Fibroblast of lung (primary cell): ENCODE measurements at regions not wholly inside any gene's neighbourhood (a gene's known extent, or its start where the extent isn't known, plus 50 kb on each side); places are given as distances from the start of the nearest gene placed in this dataset.

ENCODE experiments used
- DNase-seq, 2 donors: peaks; one replicate each; pipeline versions ENCODE4 v3.0.0 to v3.0.0-alpha.2; 2010; ENCODE audit warnings: low read depth in 2 of 2
- H2AFZ ChIP-seq: 2 replicates; pipeline ENCODE4 v1.5.1; 2012; ENCODE audit warnings: low read length, control low read depth, inconsistent platforms
- H3K27ac ChIP-seq: 2 replicates; pipeline ENCODE4 v1.5.1; 2011; ENCODE audit warnings: low read length, control low read depth; ENCODE audit not compliant: insufficient read depth
- H3K27me3 ChIP-seq: 2 replicates; pipeline ENCODE4 v1.5.1; 2011; ENCODE audit warnings: mild to moderate bottlenecking, low read length; ENCODE audit not compliant: control insufficient read depth, insufficient read depth
- H3K36me3 ChIP-seq: 2 replicates; pipeline ENCODE4 v1.5.1; 2011; ENCODE audit warnings: low read length; ENCODE audit not compliant: control insufficient read depth, insufficient read depth
- H3K4me1 ChIP-seq: 2 replicates; pipeline ENCODE4 v1.5.1; 2011; ENCODE audit warnings: low read length; ENCODE audit not compliant: control insufficient read depth, insufficient read depth; ENCODE audit errors: extremely low read depth
- H3K4me2 ChIP-seq: 2 replicates; pipeline ENCODE4 v1.5.1; 2011; ENCODE audit warnings: low read length, control low read depth; ENCODE audit not compliant: insufficient read depth; ENCODE audit errors: extremely low read depth
- H3K4me3 ChIP-seq, 4 experiments: fragments of 200-600 bp in 1 of 4; sonication (generic) in 1 of 4; replicated peaks in 1 of 4; 2 replicates each; pipeline ENCODE4 v1.5.1; 2011 to 2016; ENCODE audit warnings: low read length in 4 of 4, low read depth in 3 of 4, mild to moderate bottlenecking in 3 of 4, control low read depth in 2 of 4, inconsistent platforms in 1 of 4, mixed read lengths in 1 of 4; ENCODE audit not compliant: insufficient read depth in 1 of 4; ENCODE audit errors: control extremely low read depth in 1 of 4
- H3K79me2 ChIP-seq: 2 replicates; pipeline ENCODE4 v1.5.1; 2012; ENCODE audit warnings: mild to moderate bottlenecking, low read length, inconsistent platforms; ENCODE audit not compliant: control insufficient read depth, insufficient read depth
- H3K9ac ChIP-seq: 2 replicates; pipeline ENCODE4 v1.5.1; 2011; ENCODE audit warnings: mild to moderate bottlenecking, low read length, control low read depth; ENCODE audit not compliant: insufficient read depth
- H3K9me3 ChIP-seq: 2 replicates; pipeline ENCODE4 v1.5.1; 2012; ENCODE audit warnings: low read depth, low read length; ENCODE audit not compliant: control insufficient read depth, insufficient read depth
- H4K20me1 ChIP-seq: 2 replicates; pipeline ENCODE4 v1.5.1; 2011; ENCODE audit warnings: low read length; ENCODE audit not compliant: control insufficient read depth, insufficient read depth; ENCODE audit errors: extremely low read depth
- EZH2 ChIP-seq: IDR thresholded peaks from 2 replicates; pipeline ENCODE4 v1.5.1; 2012; ENCODE audit warnings: low read length, control low read depth, mild to moderate bottlenecking; ENCODE audit errors: missing control alignments
- TF ChIP-seq, protein P1 (sequence below), 2 donors: IDR thresholded peaks in 1 of 2; conservative IDR thresholded peaks in 1 of 2; 1 replicate in 1 of 2; 2 replicates in 1 of 2; pipeline ENCODE4 v1.5.1; 2011 to 2012; ENCODE audit warnings: low read length in 2 of 2, control low read depth in 1 of 2, inconsistent platforms in 1 of 2, low read depth in 1 of 2, mild to moderate bottlenecking in 1 of 2

DNA sequence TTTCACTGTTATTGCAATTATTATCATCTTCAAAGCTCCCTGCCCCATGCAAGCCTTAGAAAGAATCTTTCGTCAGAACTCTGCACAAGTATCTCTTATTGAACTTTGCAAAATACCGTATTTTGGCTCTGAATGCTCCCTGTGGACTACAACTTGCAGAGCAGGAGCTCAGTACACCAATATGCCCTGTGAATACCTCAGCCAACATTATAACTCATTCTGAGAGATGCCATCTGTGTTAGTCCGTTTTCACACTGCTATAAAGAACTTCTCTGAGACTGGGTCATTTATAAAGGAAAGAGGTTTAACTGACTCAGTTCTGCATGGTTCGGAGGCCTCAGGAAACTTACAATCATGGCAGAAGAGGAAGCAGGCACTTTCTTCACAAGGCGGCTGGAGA is 87.2 kb upstream of the XYLT1 start:
- no peak overlapping the region for H3K4me2 ChIP-seq
- no peaks in the 10 kb centered on the region for H3K9me3 ChIP-seq
- peaks cover 2% of the 10 kb centered on the region for H3K4me1 ChIP-seq
- no peak overlapping the region for H2AFZ ChIP-seq
- H3K79me2 ChIP-seq = no peaks in the 10 kb centered on the region
- H3K27ac ChIP-seq = no peak overlapping the region
- TF ChIP-seq, protein P1, sequence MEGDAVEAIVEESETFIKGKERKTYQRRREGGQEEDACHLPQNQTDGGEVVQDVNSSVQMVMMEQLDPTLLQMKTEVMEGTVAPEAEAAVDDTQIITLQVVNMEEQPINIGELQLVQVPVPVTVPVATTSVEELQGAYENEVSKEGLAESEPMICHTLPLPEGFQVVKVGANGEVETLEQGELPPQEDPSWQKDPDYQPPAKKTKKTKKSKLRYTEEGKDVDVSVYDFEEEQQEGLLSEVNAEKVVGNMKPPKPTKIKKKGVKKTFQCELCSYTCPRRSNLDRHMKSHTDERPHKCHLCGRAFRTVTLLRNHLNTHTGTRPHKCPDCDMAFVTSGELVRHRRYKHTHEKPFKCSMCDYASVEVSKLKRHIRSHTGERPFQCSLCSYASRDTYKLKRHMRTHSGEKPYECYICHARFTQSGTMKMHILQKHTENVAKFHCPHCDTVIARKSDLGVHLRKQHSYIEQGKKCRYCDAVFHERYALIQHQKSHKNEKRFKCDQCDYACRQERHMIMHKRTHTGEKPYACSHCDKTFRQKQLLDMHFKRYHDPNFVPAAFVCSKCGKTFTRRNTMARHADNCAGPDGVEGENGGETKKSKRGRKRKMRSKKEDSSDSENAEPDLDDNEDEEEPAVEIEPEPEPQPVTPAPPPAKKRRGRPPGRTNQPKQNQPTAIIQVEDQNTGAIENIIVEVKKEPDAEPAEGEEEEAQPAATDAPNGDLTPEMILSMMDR (conservative IDR thresholded peaks at IDR 0.05 in 1 of 2, IDR thresholded peaks at IDR 0.05 in 1 of 2; ENCODE audit: low read depth in 1 of 2, low read length in 2 of 2) = no peak
- TF ChIP-seq EZH2 = no peak
- no peaks in the 10 kb centered on the region for H3K36me3 ChIP-seq
- no peaks in the 10 kb centered on the region for H4K20me1 ChIP-seq
- H3K27me3 ChIP-seq = no peaks in the 10 kb centered on the region
- DNase-seq = no peak
- H3K4me3 ChIP-seq = no peak overlapping the region
- H3K9ac ChIP-seq = no peak overlapping the region

DNA sequence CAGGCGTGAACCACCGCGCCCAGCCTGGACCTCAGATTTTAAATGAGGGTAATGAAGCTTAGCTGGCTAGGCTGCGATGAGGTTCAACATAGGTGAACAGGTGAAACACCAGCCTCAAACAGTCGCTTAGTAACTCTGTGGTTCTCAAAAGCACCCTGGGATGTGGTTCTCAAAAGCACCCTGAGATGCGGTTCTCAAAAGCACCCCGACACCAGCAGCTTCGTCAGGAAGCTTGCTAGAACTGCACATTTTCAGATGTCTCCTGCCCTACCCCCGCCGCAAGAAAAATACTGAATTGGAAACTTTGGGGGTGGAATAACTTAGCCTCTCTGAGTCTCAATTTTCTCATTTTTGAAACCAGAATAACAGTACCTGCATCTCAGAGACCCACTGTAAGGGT is 86.7 kb upstream of the XYLT1 start:
- H3K4me1 ChIP-seq = peaks cover 2% of the 10 kb centered on the region
- no peak overlapping the region for H3K4me2 ChIP-seq
- no peaks in the 10 kb centered on the region for H3K79me2 ChIP-seq
- H3K9me3 ChIP-seq = no peaks in the 10 kb centered on the region
- H3K4me3 ChIP-seq = no peak overlapping the region
- H3K27ac ChIP-seq = no peak overlapping the region
- DNase-seq = no peak
- H3K9ac ChIP-seq = no peak overlapping the region
- no peaks in the 10 kb centered on the region for H3K36me3 ChIP-seq
- no peak overlapping the region for H2AFZ ChIP-seq
- H3K27me3 ChIP-seq = no peaks in the 10 kb centered on the region
- TF ChIP-seq, protein P1 (conservative IDR thresholded peaks at IDR 0.05 in 1 of 2, IDR thresholded peaks at IDR 0.05 in 1 of 2; ENCODE audit: low read depth in 1 of 2, low read length in 2 of 2) = no peak
- no peak for TF ChIP-seq EZH2
- no peaks in the 10 kb centered on the region for H4K20me1 ChIP-seq

DNA sequence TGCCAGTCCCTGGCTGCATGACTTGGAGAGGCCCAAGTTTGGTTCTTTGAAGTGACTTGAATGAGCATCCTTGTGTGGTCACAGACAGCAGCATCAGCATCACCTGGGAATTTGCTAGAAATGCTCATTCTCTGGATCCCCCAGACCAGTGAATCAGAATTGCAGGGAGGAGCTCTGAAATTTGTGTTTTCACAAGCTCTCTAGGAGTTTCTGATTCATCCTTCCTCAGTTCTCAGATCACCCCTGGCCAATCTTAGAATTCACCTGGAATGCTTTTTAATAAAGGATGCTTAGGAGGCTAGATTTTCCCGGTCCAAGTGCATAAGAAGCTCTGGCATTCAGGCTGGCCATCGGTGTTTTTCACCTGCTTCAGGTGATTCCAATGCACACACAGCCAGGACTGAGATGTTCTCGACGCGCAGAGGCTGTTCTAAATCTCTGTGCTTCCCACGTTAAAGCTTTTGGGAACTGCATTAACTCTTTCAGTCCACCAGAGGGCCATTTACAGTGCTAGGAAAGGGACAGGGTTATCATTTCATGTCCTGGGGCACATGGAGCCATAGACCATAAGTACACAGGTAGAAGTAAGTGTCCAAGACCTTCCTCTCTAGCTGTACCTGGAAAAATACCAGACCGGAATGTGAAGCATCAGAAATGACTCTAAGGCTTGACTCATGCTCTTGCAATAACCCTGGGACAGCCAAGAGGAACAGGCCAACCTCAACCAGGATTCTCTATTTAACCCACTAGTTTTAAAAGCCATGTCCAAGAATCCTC is 85.7 kb upstream of the XYLT1 start:
- Histone ChIP-seq H4K20me1 (no peaks in the 10 kb centered on the region), H3K4me2 (no peak overlapping the region), H3K27ac (no peak overlapping the region), H3K79me2 (no peaks in the 10 kb centered on the region), H3K4me3 (no peak overlapping the region), H3K9ac (no peak overlapping the region), H3K4me1 (peaks cover 2% of the 10 kb centered on the region), H2AFZ (no peak overlapping the region), H3K36me3 (no peaks in the 10 kb centered on the region), H3K27me3 (no peaks in the 10 kb centered on the region), H3K9me3 (no peaks in the 10 kb centered on the region)
- TF ChIP-seq EZH2 = no peak
- TF ChIP-seq, protein P1 (conservative IDR thresholded peaks at IDR 0.05 in 1 of 2, IDR thresholded peaks at IDR 0.05 in 1 of 2; ENCODE audit: low read depth in 1 of 2, low read length in 2 of 2) = peak; percentile 68 to 75
- peak; percentile 28 to 63 for DNase-seq
